OCI-LY7 (cell line): ENCODE measurements at regions not wholly inside any gene's neighbourhood (a gene's known extent, or its start where the extent isn't known, plus 50 kb on each side); places are given as distances from the start of the nearest gene placed in this dataset.

Source experiments
- CTCF ChIP-seq: fragments of 200-600 bp; sonication (generic); conservative IDR thresholded peaks from 2 replicates; pipeline ENCODE4 v1.5.1; 2014; ENCODE audit warnings: mild to moderate bottlenecking, antibody characterized with exemption, low read length, moderate library complexity, mixed read lengths
- EZH2phosphoT487 ChIP-seq: fragments of 200-600 bp; sonication (generic); IDR thresholded peaks from 2 replicates; pipeline ENCODE4 v1.6.1; 2018; ENCODE audit warnings: low read depth, borderline replicate concordance, mild to moderate bottlenecking, mixed run types, antibody characterized with exemption, low read length, moderate library complexity, mixed read lengths

DNA sequence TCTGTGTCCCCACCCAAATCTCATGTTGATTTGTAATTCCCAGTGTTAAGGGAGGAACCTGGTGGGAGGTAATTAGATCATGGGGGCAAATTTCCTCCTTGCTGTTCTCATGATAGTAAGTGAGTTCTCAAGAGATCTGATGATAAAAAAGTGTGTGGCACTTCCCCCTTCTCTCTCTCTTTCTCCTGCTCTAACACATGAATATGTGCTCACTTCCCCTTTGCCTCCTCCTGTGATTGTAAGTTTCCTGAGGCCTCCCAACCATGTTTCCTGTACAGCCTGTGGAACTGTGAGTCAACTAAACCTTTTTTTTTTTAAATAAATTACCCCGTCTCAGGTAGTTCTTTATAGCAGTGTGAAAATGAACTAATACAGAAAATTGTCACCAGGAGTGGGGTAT is 380.0 kb downstream of the MEIS1 start:
- TF ChIP-seq CTCF = no peak
- no peak for TF ChIP-seq EZH2phosphoT487
